Thoracic aorta (tissue), 2 donors: ENCODE measurements at regions not wholly inside any gene's neighbourhood (a gene's known extent, or its start where the extent isn't known, plus 50 kb on each side); places are given as distances from the start of the nearest gene placed in this dataset.

Experiments
- ATAC-seq: fragments of 150-250 bp; one replicate; pipeline ENCODE4 v1.8.0; 2017; ENCODE audit warnings: low read depth; ENCODE audit not compliant: insufficient number of reproducible peaks, low FRiP score
- DNase-seq: peaks from one replicate; pipeline ENCODE4 v3.0.0-alpha.2; 2020; ENCODE audit warnings: low spot score
- H3K27ac ChIP-seq, 2 donors: fragments of 200-600 bp; sonication (generic); 1 replicate in 1 of 2; 2 replicates in 1 of 2; pipeline ENCODE4 v1.5.1; 2016; ENCODE audit warnings: mild to moderate bottlenecking in 2 of 2, moderate library complexity in 2 of 2
- H3K27me3 ChIP-seq: fragments of 200-600 bp; sonication (generic); replicated peaks from 2 replicates; pipeline ENCODE4 v1.6.0; 2016; ENCODE audit warnings: mild to moderate bottlenecking; ENCODE audit not compliant: insufficient read depth
- H3K36me3 ChIP-seq: fragments of 200-600 bp; sonication (generic); one replicate; pipeline ENCODE4 v1.5.1; 2016
- H3K4me1 ChIP-seq, 2 donors: fragments of 200-600 bp; sonication (generic); 1 replicate in 1 of 2; 2 replicates in 1 of 2; pipeline versions ENCODE4 v1.5.1 to v1.6.0; 2016; ENCODE audit warnings: low read depth in 2 of 2, mild to moderate bottlenecking in 1 of 2; ENCODE audit not compliant: control insufficient read depth in 1 of 2
- H3K4me3 ChIP-seq: fragments of 200-600 bp; sonication (generic); 2 replicates; pipeline ENCODE4 v1.5.1; 2016; ENCODE audit warnings: mild to moderate bottlenecking
- H3K9me3 ChIP-seq: fragments of 200-600 bp; sonication (generic); 2 replicates; pipeline ENCODE4 v1.5.1; 2016
- CTCF ChIP-seq: fragments of 200-600 bp; sonication (generic); IDR thresholded peaks from one replicate; pipeline ENCODE4 v1.5.1; 2019; ENCODE audit warnings: antibody characterized with exemption

GRCh38 chr4:178255172-178255571 is 812.9 kb upstream of the AGA start:
- Histone ChIP-seq H3K27ac (no peak overlapping the region), H3K36me3 (no peaks in the 10 kb centered on the region), H3K4me1 (no peaks in the 10 kb centered on the region), H3K9me3 (peaks cover 2% of the 10 kb centered on the region), H3K27me3 (no peaks in the 10 kb centered on the region), H3K4me3 (no peak overlapping the region)
- DNase-seq (no peak), ATAC-seq (no peak)
- no peak for TF ChIP-seq CTCF

- Histone ChIP-seq H3K36me3 (no peaks in the 10 kb centered on the region), H3K4me1 (no peaks in the 10 kb centered on the region), H3K27ac (no peak overlapping the region), H3K27me3 (no peaks in the 10 kb centered on the region), H3K9me3 (peaks cover 2% of the 10 kb centered on the region), H3K4me3 (no peak overlapping the region)
- TF ChIP-seq CTCF = no peak
- DNase-seq = no peak
- no peak for ATAC-seq
These were observed 816.4 kb upstream of the AGA start for GRCh38 chr4:178258603-178259002.

- TF ChIP-seq CTCF = no peak
- no peak overlapping the region for H3K27ac ChIP-seq
These were observed 817.3 kb upstream of the AGA start for GRCh38 chr4:178259566-178259965.

GRCh38 chr4:178264001-178264400 is 821.8 kb upstream of the AGA start:
- H3K27me3 ChIP-seq = no peaks in the 10 kb centered on the region

More at GRCh38 chr4:178259566-178259965, 817.3 kb upstream of the AGA start:
- Histone ChIP-seq H3K9me3 (no peaks in the 10 kb centered on the region), H3K36me3 (no peaks in the 10 kb centered on the region), H3K4me1 (no peaks in the 10 kb centered on the region), H3K4me3 (no peak overlapping the region), H3K27me3 (no peaks in the 10 kb centered on the region)
- no peak for DNase-seq
- no peak for ATAC-seq

GRCh38 chr4:178271386-178271785 is 829.1 kb upstream of the AGA start:
- ATAC-seq (no peak), DNase-seq (no peak)
- Histone ChIP-seq H3K36me3 (no peaks in the 10 kb centered on the region), H3K4me1 (no peaks in the 10 kb centered on the region), H3K27ac (no peak overlapping the region), H3K27me3 (no peaks in the 10 kb centered on the region), H3K4me3 (no peak overlapping the region), H3K9me3 (no peaks in the 10 kb centered on the region)
- TF ChIP-seq CTCF = no peak

More at GRCh38 chr4:178264001-178264400, 821.8 kb upstream of the AGA start:
- no peak overlapping the region for H3K4me3 ChIP-seq
- H3K4me1 ChIP-seq = no peaks in the 10 kb centered on the region
- H3K9me3 ChIP-seq = no peaks in the 10 kb centered on the region
- no peak overlapping the region for H3K27ac ChIP-seq
- TF ChIP-seq CTCF = no peak
- DNase-seq = no peak
- ATAC-seq = no peak
- H3K36me3 ChIP-seq = no peaks in the 10 kb centered on the region
